GM12878 (cell line): ENCODE measurements at regions not wholly inside any gene's neighbourhood (a gene's known extent, or its start where the extent isn't known, plus 50 kb on each side); places are given as distances from the start of the nearest gene placed in this dataset.
"Not testable (repeated sequence)": the region's sequence is repeated elsewhere in the genome, so short reads cannot be mapped to it uniquely, and the experiment has no call there.

Experiments
- ATAC-seq: fragments of 200-7000 bp; cut with Tn5 transposase; 3 replicates; pipeline ENCODE4 v1.9.1; 2020; ENCODE audit warnings: mild to moderate bottlenecking, moderate library complexity
- BruUV-seq: library from RNA; stranded (reverse); fragments of 400-500 nt; replicated peaks from 2 replicates; lab custom pipeline; 2021; lab: Mats Ljungman, UMichigan
- CTCF ChIA-PET: fragments of 300-600 bp; sonication (Branson Sonifier 250); formaldehyde crosslinking; extraction: SDS; loops from one replicate; lab custom pipeline; 2021; ENCODE audit warnings: inconsistent platforms; lab: Yijun Ruan, JAX
- POLR2A ChIA-PET: fragments of 350-600 bp; formaldehyde crosslinking; extraction: SDS; loops from one replicate; lab custom pipeline; 2021; ENCODE audit warnings: inconsistent platforms; lab: Charles Lee
- RAD21 ChIA-PET: fragments of 300-600 bp; sonication (Branson Sonifier 250); formaldehyde crosslinking; loops from one replicate; lab custom pipeline; 2023; ENCODE audit warnings: antibody characterized with exemption; ENCODE audit not compliant: unreplicated experiment; lab: Charles Lee
- SMC1A ChIA-PET: fragments of 300-600 bp; sonication (Branson Sonifier 250); formaldehyde crosslinking; loops from one replicate; lab custom pipeline; 2023; ENCODE audit not compliant: unreplicated experiment, uncharacterized antibody; lab: Charles Lee
- DNase-seq: peaks from one replicate; pipeline ENCODE4 v3.0.0-alpha.2; 2011; ENCODE audit warnings: low read depth, low spot score
- FAIRE-seq: peaks from 3 replicates; lab custom pipeline; 2011; peaks lifted over from hg19 to GRCh38; lab: Jason Lieb, UNC
- H2AFZ ChIP-seq: 2 replicates; pipeline ENCODE4 v1.6.0; 2011; ENCODE audit warnings: low read depth, low read length, control low read depth; ENCODE audit not compliant: control insufficient read depth
- H3K27ac ChIP-seq: 2 replicates; pipeline ENCODE4 v1.5.1; 2011; ENCODE audit warnings: control low read depth; ENCODE audit not compliant: control insufficient read depth, insufficient read depth
- H3K27me3 ChIP-seq, 2 experiments: replicated peaks in 1 of 2; 2 replicates each; pipeline versions ENCODE4 v1.6.0 to v1.6.1; 2011; ENCODE audit warnings: low read length in 1 of 2; ENCODE audit not compliant: control insufficient read depth in 2 of 2, insufficient read depth in 2 of 2
- H3K36me3 ChIP-seq, 2 experiments: 2 replicates each; pipeline ENCODE4 v1.5.1; 2011; ENCODE audit warnings: low read length in 1 of 2; ENCODE audit not compliant: control insufficient read depth in 2 of 2, insufficient read depth in 2 of 2
- H3K4me1 ChIP-seq: 2 replicates; pipeline ENCODE4 v1.6.1; 2011; ENCODE audit warnings: mild to moderate bottlenecking, low read length, moderate library complexity, mixed read lengths; ENCODE audit not compliant: control insufficient read depth, insufficient read depth
- H3K4me2 ChIP-seq: 2 replicates; pipeline ENCODE4 v1.6.0; 2011; ENCODE audit warnings: control low read depth; ENCODE audit not compliant: control insufficient read depth, insufficient read depth
- H3K4me3 ChIP-seq: fragments of 200-600 bp; sonication (generic); 2 replicates; pipeline ENCODE4 v1.5.1; 2016
- H3K79me2 ChIP-seq: 2 replicates; pipeline ENCODE4 v1.6.0; 2011; ENCODE audit warnings: low read length; ENCODE audit not compliant: control insufficient read depth, insufficient read depth
- H3K9ac ChIP-seq: 2 replicates; pipeline ENCODE4 v1.8.0; 2011; ENCODE audit warnings: low read length, control low read depth, mixed read lengths; ENCODE audit not compliant: control insufficient read depth, insufficient read depth
- H3K9me3 ChIP-seq: replicated peaks from 3 replicates; pipeline ENCODE4 v1.5.1; 2011; ENCODE audit warnings: mild to moderate bottlenecking, low read length; ENCODE audit not compliant: control insufficient read depth, insufficient read depth
- H4K20me1 ChIP-seq: 2 replicates; pipeline ENCODE4 v1.6.0; 2011; ENCODE audit not compliant: control insufficient read depth, insufficient read depth
- WGBS: methylation state at CpG from one replicate; pipeline ENCODE4 v1.1.6; 2016; ENCODE audit warnings: low lambda C conversion rate; ENCODE audit not compliant: insufficient replicate concordance, insufficient coverage; ENCODE audit errors: missing lambda C conversion rate; 5-methylcytosine and 5-hydroxymethylcytosine counted together
- in situ Hi-C: fragments of 300-500 bp; cut with MboI; formaldehyde crosslinking; loops from 9 replicates; pipeline ENCODE4 v1.14.3; 2018; ENCODE audit warnings: mixed read lengths
- intact Hi-C: fragments of 100-400 bp; cut with micrococcal nuclease; formaldehyde crosslinking; loops from one replicate; pipeline ENCODE4 v1.14.2; 2022; ENCODE audit not compliant: unreplicated experiment

- H3K9me3 ChIP-seq, in situ Hi-C loops, intact Hi-C loops, H3K4me3 ChIP-seq, FAIRE-seq, H3K79me2 ChIP-seq, H3K36me3 ChIP-seq, H4K20me1 ChIP-seq, SMC1A ChIA-PET, POLR2A ChIA-PET, RAD21 ChIA-PET, H3K27me3 ChIP-seq, H3K9ac ChIP-seq, H3K4me2 ChIP-seq, H3K27ac ChIP-seq, DNase-seq, CTCF ChIA-PET, ATAC-seq, H2AFZ ChIP-seq, H3K4me1 ChIP-seq, BruUV-seq: not testable (repeated sequence)
- WGBS, result 27% methylated on average over 2 of the region's 2 CpGs
Measured at GRCh38 chrX:90337161-90337560, 415.5 kb downstream of the TGIF2LX start.

GRCh38 chrX:90369632-90370031 is 447.9 kb downstream of the TGIF2LX start:
- H3K9ac ChIP-seq, intact Hi-C loops, H2AFZ ChIP-seq, H3K9me3 ChIP-seq, H3K27me3 ChIP-seq, H3K36me3 ChIP-seq, H4K20me1 ChIP-seq, FAIRE-seq, RAD21 ChIA-PET, SMC1A ChIA-PET, BruUV-seq, H3K4me1 ChIP-seq, H3K79me2 ChIP-seq, in situ Hi-C loops, DNase-seq, ATAC-seq, POLR2A ChIA-PET, H3K4me2 ChIP-seq, H3K27ac ChIP-seq, CTCF ChIA-PET, H3K4me3 ChIP-seq: not testable (repeated sequence)
- WGBS, result 33% methylated on average over 3 of the region's 4 CpGs

GRCh38 chrX:90398020-90398419 is 476.3 kb downstream of the TGIF2LX start:
- H4K20me1 ChIP-seq, H3K9ac ChIP-seq, H3K36me3 ChIP-seq, in situ Hi-C loops, H3K79me2 ChIP-seq, H3K27ac ChIP-seq, ATAC-seq, H3K4me1 ChIP-seq, BruUV-seq, intact Hi-C loops, CTCF ChIA-PET, SMC1A ChIA-PET, H3K4me3 ChIP-seq, H3K4me2 ChIP-seq, RAD21 ChIA-PET, DNase-seq, H3K27me3 ChIP-seq, H2AFZ ChIP-seq, POLR2A ChIA-PET, H3K9me3 ChIP-seq: not testable (repeated sequence)
- WGBS, result 0% methylated on average over 1 of the region's 3 CpGs
- FAIRE-seq, result peak; percentile 70

- H3K27ac ChIP-seq, H4K20me1 ChIP-seq, H3K27me3 ChIP-seq, H3K4me3 ChIP-seq, in situ Hi-C loops, RAD21 ChIA-PET, CTCF ChIA-PET, ATAC-seq, intact Hi-C loops, DNase-seq, H3K36me3 ChIP-seq, SMC1A ChIA-PET, H3K4me1 ChIP-seq, BruUV-seq, H3K4me2 ChIP-seq, H3K9me3 ChIP-seq, FAIRE-seq, H2AFZ ChIP-seq, H3K9ac ChIP-seq, H3K79me2 ChIP-seq, POLR2A ChIA-PET: not testable (repeated sequence)
- 0% methylated on average over 1 of the region's 1 CpG for WGBS
Measured at GRCh38 chrX:90402169-90402568, 480.5 kb downstream of the TGIF2LX start.
